ENCODE measurements at regions not wholly inside any gene's neighbourhood (a gene's known extent, or its start where the extent isn't known, plus 50 kb on each side); places are given as distances from the start of the nearest gene placed in this dataset.

DNA sequence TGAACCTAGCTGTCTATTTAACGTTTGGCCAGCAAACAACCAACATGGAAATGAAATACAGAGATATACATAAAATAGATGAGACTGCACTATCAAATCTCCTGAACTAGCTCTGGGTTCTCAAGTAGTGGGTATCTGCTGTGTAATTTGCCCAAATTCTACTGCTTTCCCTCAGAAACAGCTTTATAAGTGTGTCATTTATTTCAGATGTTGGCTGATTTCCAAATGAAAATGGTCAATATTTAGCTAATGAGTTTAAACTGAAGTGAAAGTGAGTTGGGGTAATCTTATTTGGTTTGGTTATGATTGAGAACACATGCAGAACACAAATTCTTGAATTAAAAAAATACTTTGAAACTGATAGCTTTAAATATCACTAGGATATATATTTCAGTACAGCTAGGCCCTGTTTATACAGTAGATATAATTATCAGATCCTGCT is 601.7 kb upstream of the CXADR start:
- no peaks in the 10 kb centered on the region for H3K9me3 ChIP-seq (replicated peaks in 1 of 11)
- TF ChIP-seq Cebpa-rat (IDR thresholded peaks at IDR 0.05) = no peak
- H3K4me2 ChIP-seq = no peak overlapping the region
- H3K27me3 ChIP-seq = no peaks in the 10 kb centered on the region
- H3K4me1 ChIP-seq = no peaks in the 10 kb centered on the region
- H3K4me3 ChIP-seq = no peak overlapping the region
- H3K9ac ChIP-seq = no peak overlapping the region
- H3K27ac ChIP-seq = no peak overlapping the region
- H3K36me3 ChIP-seq = no peaks in the 10 kb centered on the region
- H4K20me1 ChIP-seq = no peaks in the 10 kb centered on the region

DNA sequence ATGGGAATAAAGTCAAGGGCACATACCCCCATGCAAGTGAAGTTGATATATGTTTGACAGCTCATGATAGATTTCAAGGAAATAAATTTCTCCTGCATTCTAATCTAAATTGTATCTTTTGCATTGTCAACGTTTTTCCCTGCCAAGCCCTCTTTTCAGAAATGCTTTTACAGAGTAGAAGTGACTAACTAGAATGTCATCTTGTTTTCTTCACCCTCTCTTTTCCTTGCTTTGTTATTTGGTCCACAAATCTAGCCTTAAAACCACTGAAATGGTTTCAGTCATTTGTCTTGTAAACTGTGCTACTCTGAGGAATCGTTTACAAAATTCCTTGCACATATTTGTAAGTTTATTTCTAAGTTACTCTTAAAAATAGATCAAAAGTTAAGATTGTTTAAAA is 600.8 kb upstream of the CXADR start:
- no peaks in the 10 kb centered on the region for H3K27me3 ChIP-seq
- H3K4me2 ChIP-seq = no peak overlapping the region
- H4K20me1 ChIP-seq = no peaks in the 10 kb centered on the region
- H3K9me3 ChIP-seq (replicated peaks in 1 of 11) = no peaks in the 10 kb centered on the region
- no peaks in the 10 kb centered on the region for H3K4me1 ChIP-seq
- no peak overlapping the region for H3K27ac ChIP-seq
- no peak overlapping the region for H3K9ac ChIP-seq
- H3K4me3 ChIP-seq = no peak overlapping the region
- no peak for TF ChIP-seq Cebpa-rat (IDR thresholded peaks at IDR 0.05)
- no peaks in the 10 kb centered on the region for H3K36me3 ChIP-seq

- Histone ChIP-seq H3K4me1 (no peaks in the 10 kb centered on the region), H3K27me3 (no peaks in the 10 kb centered on the region), H3K9me3 (replicated peaks in 1 of 11) (no peaks in the 10 kb centered on the region), H4K20me1 (no peaks in the 10 kb centered on the region), H3K36me3 (no peaks in the 10 kb centered on the region), H3K9ac (no peak overlapping the region), H3K27ac (no peak overlapping the region), H3K4me2 (no peak overlapping the region), H3K4me3 (no peak overlapping the region)
- no peak for TF ChIP-seq Cebpa-rat (IDR thresholded peaks at IDR 0.05)
These were observed 599.8 kb upstream of the CXADR start for GRCh38 chr21:16913010-16913409.

- Histone ChIP-seq H3K27me3 (no peaks in the 10 kb centered on the region), H3K9ac (no peak overlapping the region), H3K4me2 (no peak overlapping the region), H3K36me3 (no peaks in the 10 kb centered on the region), H4K20me1 (no peaks in the 10 kb centered on the region), H3K27ac (no peak overlapping the region), H3K4me3 (no peak overlapping the region), H3K4me1 (peaks cover 0 to 6% (median 0%) of the 10 kb centered on the region in 10 experiments; a peak in 4 of 20 replicates), H3K9me3 (replicated peaks in 1 of 11) (no peaks in the 10 kb centered on the region)
- no peak for TF ChIP-seq Cebpa-rat (IDR thresholded peaks at IDR 0.05)
These were observed 584.4 kb upstream of the CXADR start for GRCh38 chr21:16928439-16928838.

DNA sequence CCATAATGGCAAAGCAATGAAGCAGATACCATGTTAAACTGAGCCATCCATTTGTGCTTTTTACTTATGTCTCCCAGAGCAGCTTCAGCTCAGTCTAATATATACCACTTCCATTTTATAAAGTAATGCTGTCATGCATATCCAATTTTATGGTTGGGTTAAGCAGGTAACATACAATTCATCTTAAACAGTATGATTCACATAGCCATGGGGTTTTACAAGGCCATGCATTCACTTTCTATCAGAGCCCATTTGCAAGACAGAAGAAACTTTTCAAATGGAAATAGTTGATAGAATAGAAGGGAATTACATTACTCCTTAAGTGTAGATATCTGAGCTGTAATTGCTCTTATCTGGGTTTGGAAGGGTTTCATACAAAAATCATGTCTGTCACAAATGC is 580.5 kb upstream of the CXADR start:
- no peaks in the 10 kb centered on the region for H3K9me3 ChIP-seq (replicated peaks in 1 of 11)
- no peak for TF ChIP-seq Cebpa-rat (IDR thresholded peaks at IDR 0.05)
- no peaks in the 10 kb centered on the region for H3K36me3 ChIP-seq
- H3K27me3 ChIP-seq = no peaks in the 10 kb centered on the region
- H3K4me1 ChIP-seq = peaks cover 0 to 6% (median 0%) of the 10 kb centered on the region in 10 experiments; a peak in 4 of 20 replicates
- H3K4me2 ChIP-seq = no peak overlapping the region
- no peak overlapping the region for H3K27ac ChIP-seq
- H4K20me1 ChIP-seq = no peaks in the 10 kb centered on the region
- no peak overlapping the region for H3K4me3 ChIP-seq
- no peak overlapping the region for H3K9ac ChIP-seq

DNA sequence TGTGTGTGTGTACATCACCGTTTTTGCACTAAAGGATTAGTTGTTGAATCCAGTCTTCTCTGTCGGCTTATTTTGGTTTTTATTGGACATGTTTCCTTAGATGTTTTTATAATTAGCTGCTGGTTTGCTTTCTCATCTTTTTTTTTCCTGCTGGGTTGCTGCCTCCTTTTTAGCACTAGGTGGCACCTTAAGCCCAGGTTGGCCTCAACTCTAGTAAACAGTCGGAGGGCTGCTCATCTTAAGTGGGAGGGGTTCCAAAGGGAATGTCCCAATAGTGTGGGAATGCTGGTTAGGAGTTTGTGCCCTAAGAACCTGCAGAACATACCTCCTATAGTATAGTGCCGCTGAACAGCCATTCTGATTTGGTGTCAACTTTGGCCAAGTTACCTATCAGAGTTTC is 570.1 kb upstream of the CXADR start:
- no peaks in the 10 kb centered on the region for H3K4me1 ChIP-seq
- H3K4me2 ChIP-seq = no peak overlapping the region
- no peaks in the 10 kb centered on the region for H3K27me3 ChIP-seq
- H3K9ac ChIP-seq = no peak overlapping the region
- H3K36me3 ChIP-seq = no peaks in the 10 kb centered on the region
- no peak overlapping the region for H3K4me3 ChIP-seq
- no peak overlapping the region for H3K27ac ChIP-seq
- TF ChIP-seq Cebpa-rat (IDR thresholded peaks at IDR 0.05) = no peak
- H4K20me1 ChIP-seq = no peaks in the 10 kb centered on the region
- peaks cover 0 to 11% (median 0%) of the 10 kb centered on the region in 11 experiments; a peak in 2 of 22 replicates for H3K9me3 ChIP-seq (replicated peaks in 1 of 11)

DNA sequence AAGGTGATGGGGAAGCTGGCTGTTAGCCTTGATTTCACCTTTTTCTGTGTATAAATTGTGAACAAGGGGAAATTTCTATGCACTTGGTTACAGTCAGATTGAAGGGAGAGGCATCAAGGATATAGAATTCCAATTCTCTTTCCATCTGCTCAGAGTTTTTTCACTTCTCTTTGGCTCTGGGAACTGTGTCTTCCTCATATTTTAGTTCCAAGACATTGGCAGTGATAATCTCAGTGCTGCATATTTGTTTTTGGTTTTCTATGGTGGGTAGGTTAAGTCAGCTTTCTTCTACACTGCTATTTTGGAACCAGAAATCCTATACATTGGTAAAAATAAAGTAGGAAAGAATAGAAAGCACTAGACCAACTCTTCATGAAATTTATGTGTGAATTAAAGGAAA is 569.6 kb upstream of the CXADR start:
- Histone ChIP-seq H3K27me3 (no peaks in the 10 kb centered on the region), H3K4me1 (no peaks in the 10 kb centered on the region), H3K4me2 (no peak overlapping the region), H3K36me3 (no peaks in the 10 kb centered on the region), H3K27ac (no peak overlapping the region), H4K20me1 (no peaks in the 10 kb centered on the region), H3K9me3 (replicated peaks in 1 of 11) (peaks cover 0 to 11% (median 0%) of the 10 kb centered on the region in 11 experiments; a peak in 2 of 22 replicates), H3K9ac (no peak overlapping the region), H3K4me3 (no peak overlapping the region)
- no peak for TF ChIP-seq Cebpa-rat (IDR thresholded peaks at IDR 0.05)

- Histone ChIP-seq H3K4me1 (no peaks in the 10 kb centered on the region), H3K27me3 (no peaks in the 10 kb centered on the region), H3K36me3 (no peaks in the 10 kb centered on the region), H3K4me3 (no peak overlapping the region), H3K9me3 (replicated peaks in 1 of 11) (peaks cover 0 to 11% (median 0%) of the 10 kb centered on the region in 11 experiments; a peak in 2 of 22 replicates), H3K9ac (no peak overlapping the region), H3K27ac (no peak overlapping the region), H4K20me1 (no peaks in the 10 kb centered on the region), H3K4me2 (no peak overlapping the region)
- no peak for TF ChIP-seq Cebpa-rat (IDR thresholded peaks at IDR 0.05)
These were observed 567.3 kb upstream of the CXADR start for GRCh38 chr21:16945580-16945979.

GRCh38 chr21:16956824-16957223 is 556.0 kb upstream of the CXADR start:
- H3K27ac ChIP-seq = no peak overlapping the region
- no peaks in the 10 kb centered on the region; a peak in 1 of 22 replicates for H3K9me3 ChIP-seq (replicated peaks in 1 of 11)
- H4K20me1 ChIP-seq = no peaks in the 10 kb centered on the region
- no peaks in the 10 kb centered on the region for H3K4me1 ChIP-seq
- no peaks in the 10 kb centered on the region for H3K36me3 ChIP-seq
- no peak overlapping the region for H3K9ac ChIP-seq
- no peaks in the 10 kb centered on the region for H3K27me3 ChIP-seq
- no peak overlapping the region for H3K4me2 ChIP-seq
- no peak overlapping the region for H3K4me3 ChIP-seq
- TF ChIP-seq Cebpa-rat (IDR thresholded peaks at IDR 0.05) = no peak

GRCh38 chr21:16965424-16965823 is 547.4 kb upstream of the CXADR start:
- no peaks in the 10 kb centered on the region for H3K27me3 ChIP-seq
- H3K36me3 ChIP-seq = no peaks in the 10 kb centered on the region
- no peaks in the 10 kb centered on the region for H3K4me1 ChIP-seq
- no peak overlapping the region for H3K27ac ChIP-seq
- H4K20me1 ChIP-seq = no peaks in the 10 kb centered on the region
- no peak for TF ChIP-seq Cebpa-rat (IDR thresholded peaks at IDR 0.05)
- H3K4me3 ChIP-seq = no peak overlapping the region
- H3K9me3 ChIP-seq (replicated peaks in 1 of 11) = peaks cover 0 to 18% (median 5%) of the 10 kb centered on the region in 11 experiments; a peak in 12 of 22 replicates
- H3K9ac ChIP-seq = no peak overlapping the region
- H3K4me2 ChIP-seq = no peak overlapping the region
